T-cell (primary cell): ENCODE measurements at regions not wholly inside any gene's neighbourhood (a gene's known extent, or its start where the extent isn't known, plus 50 kb on each side); places are given as distances from the start of the nearest gene placed in this dataset.
A peak's percentile ranks its signal among the peaks of the same experiment; 100 is the strongest.

ENCODE experiments used
- ATAC-seq, 4 experiments: fragments of 200-7000 bp in 3 of 4; fragments of 150-1000 bp in 1 of 4; cut with Tn5 transposase; replicated peaks in 1 of 4; 1 replicate in 3 of 4; 2 replicates in 1 of 4; pipeline ENCODE4 v1.10.0; 2021; ENCODE audit warnings: moderate library complexity in 3 of 4, mild to moderate bottlenecking in 2 of 4, moderate number of reproducible peaks in 1 of 4
- CTCF ChIA-PET, 2 donors: fragments of 300-600 bp; sonication (Branson Sonifier 250); formaldehyde crosslinking; loops; one replicate each; lab custom pipeline; 2022; ENCODE audit warnings: antibody characterized with exemption in 2 of 2; lab: Charles Lee
- POLR2A ChIA-PET, 2 donors: fragments of 300-600 bp; sonication (Branson Sonifier 250); formaldehyde crosslinking; loops; one replicate each; lab custom pipeline; 2022; ENCODE audit warnings: antibody characterized with exemption in 2 of 2; lab: Charles Lee
- DNase-seq, 35 experiments: peaks; one replicate each; pipeline versions ENCODE4 v3.0.0 to v3.0.0-alpha.2; 2013 to 2023
- H3K27ac ChIP-seq: one replicate; pipeline ENCODE4 v1.5.1; 2013; ENCODE audit warnings: low read length
- H3K27me3 ChIP-seq, 2 experiments: replicated peaks in 1 of 2; 1 replicate in 1 of 2; 2 replicates in 1 of 2; pipeline versions ENCODE4 v1.6.1 to v1.7.0; 2013; ENCODE audit warnings: low read length in 1 of 2, mixed read lengths in 1 of 2; ENCODE audit not compliant: control insufficient read depth in 2 of 2, insufficient read depth in 2 of 2; ENCODE audit errors: extremely low read depth in 1 of 2
- H3K36me3 ChIP-seq, 2 donors: 1 replicate in 1 of 2; 2 replicates in 1 of 2; pipeline versions ENCODE4 v1.6.1 to v1.7.0; 2013; ENCODE audit warnings: low read length in 1 of 2; ENCODE audit not compliant: control insufficient read depth in 2 of 2, insufficient read depth in 1 of 2; ENCODE audit errors: extremely low read depth in 1 of 2
- H3K4me1 ChIP-seq, 2 experiments: 1 replicate in 1 of 2; 2 replicates in 1 of 2; pipeline versions ENCODE4 v1.6.1 to v1.7.0; 2013; ENCODE audit warnings: low read length in 2 of 2, mixed read lengths in 1 of 2; ENCODE audit not compliant: insufficient read depth in 2 of 2, control insufficient read depth in 1 of 2; ENCODE audit errors: extremely low read depth in 1 of 2
- H3K4me3 ChIP-seq, 2 donors: 1 replicate in 1 of 2; 2 replicates in 1 of 2; pipeline versions ENCODE4 v1.5.1 to v1.7.0; 2013; ENCODE audit warnings: mild to moderate bottlenecking in 2 of 2, low read length in 1 of 2, moderate library complexity in 1 of 2; ENCODE audit not compliant: control insufficient read depth in 1 of 2; ENCODE audit errors: extremely low read depth in 1 of 2
- H3K9me3 ChIP-seq: 2 replicates; pipeline ENCODE4 v1.7.0; 2013
- H3K27ac Mint-ChIP-seq, 2 donors: one replicate each; pipeline ENCODE4 v1.8.0; 2020 to 2021; ENCODE audit warnings: mild to moderate bottlenecking in 2 of 2, mixed read lengths in 2 of 2
- H3K27me3 Mint-ChIP-seq, 2 donors: one replicate each; pipeline ENCODE4 v1.8.0; 2021 to 2022; ENCODE audit warnings: mixed read lengths in 2 of 2
- H3K36me3 Mint-ChIP-seq: one replicate; pipeline ENCODE4 v1.8.0; 2021; ENCODE audit warnings: mixed read lengths
- H3K4me1 Mint-ChIP-seq, 3 donors: one replicate each; pipeline ENCODE4 v1.8.0; 2020 to 2022; ENCODE audit warnings: mixed read lengths in 3 of 3, mild to moderate bottlenecking in 1 of 3
- H3K4me3 Mint-ChIP-seq, 3 donors: one replicate each; pipeline ENCODE4 v1.8.0; 2020 to 2022; ENCODE audit warnings: mild to moderate bottlenecking in 3 of 3, mixed read lengths in 3 of 3, moderate library complexity in 3 of 3
- H3K9me3 Mint-ChIP-seq, 3 donors: one replicate each; pipeline ENCODE4 v1.8.0; 2020 to 2022; ENCODE audit warnings: mixed read lengths in 3 of 3
- WGBS: methylation state at CpG from one replicate; pipeline ENCODE4 v1.1.5; 2013; ENCODE audit warnings: missing lambda C conversion rate; ENCODE audit not compliant: insufficient coverage; 5-methylcytosine and 5-hydroxymethylcytosine counted together

- ChIA-PET POLR2A (no interaction called here), CTCF (no interaction called here)
- H3K4me3 ChIP-seq: no peak overlapping the region
- H3K27me3 ChIP-seq: no peaks in the 10 kb centered on the region
- H3K27me3 Mint-ChIP-seq: peaks cover under 1 to 3% of the 10 kb centered on the region in 2 donors
- ATAC-seq (peak in 2 of 4 experiments; percentile 16 to 51), DNase-seq (no peak)
- no peaks in the 10 kb centered on the region for H3K36me3 ChIP-seq
- H3K27ac ChIP-seq: no peak overlapping the region
- WGBS: 27% methylated on average over 5 of the region's 5 CpGs
- H3K9me3 Mint-ChIP-seq: no peaks in the 10 kb centered on the region
- no peaks in the 10 kb centered on the region for H3K36me3 Mint-ChIP-seq
- no peak overlapping the region for H3K4me3 Mint-ChIP-seq
- H3K27ac Mint-ChIP-seq: no peak overlapping the region
- H3K9me3 ChIP-seq: no peaks in the 10 kb centered on the region
- H3K4me1 Mint-ChIP-seq: peaks cover 8 to 16% (median 10%) of the 10 kb centered on the region in 3 donors
- no peaks in the 10 kb centered on the region for H3K4me1 ChIP-seq
These were observed 121.1 kb downstream of the PLEKHG1 start for GRCh38 chr6:150720774-150721233.

GRCh38 chr6:150721418-150722266, 122.0 kb downstream of the PLEKHG1 start:
- ATAC-seq (no peak), DNase-seq (no peak)
- H3K4me1 Mint-ChIP-seq: peaks cover 8 to 16% (median 10%) of the 10 kb centered on the region in 3 donors
- no peaks in the 10 kb centered on the region for H3K27me3 ChIP-seq
- WGBS: 100% methylated on average over 3 of the region's 11 CpGs
- no peak overlapping the region for H3K4me3 ChIP-seq
- H3K4me1 ChIP-seq: no peaks in the 10 kb centered on the region
- H3K27me3 Mint-ChIP-seq: peaks cover 2 to 3% of the 10 kb centered on the region in 2 donors
- no peak overlapping the region for H3K4me3 Mint-ChIP-seq
- POLR2A ChIA-PET: interaction anchor here in 1 of 2 donors (0.6 kb wide), 1 partner anchor 568 kb away, joined by 3 read pairs; no protein-coding TSS in a partner anchor
- H3K9me3 Mint-ChIP-seq: no peaks in the 10 kb centered on the region
- no peak overlapping the region for H3K27ac Mint-ChIP-seq
- no peaks in the 10 kb centered on the region for H3K36me3 ChIP-seq
- CTCF ChIA-PET: no interaction called here
- H3K9me3 ChIP-seq: no peaks in the 10 kb centered on the region
- H3K36me3 Mint-ChIP-seq: no peaks in the 10 kb centered on the region
- no peak overlapping the region for H3K27ac ChIP-seq

GRCh38 chr6:150722614-150723344, 123.1 kb downstream of the PLEKHG1 start:
- Histone ChIP-seq H3K4me1 (no peaks in the 10 kb centered on the region), H3K9me3 (no peaks in the 10 kb centered on the region), H3K36me3 (no peaks in the 10 kb centered on the region), H3K4me3 (no peak overlapping the region), H3K27ac (no peak overlapping the region), H3K27me3 (no peaks in the 10 kb centered on the region)
- no peaks in the 10 kb centered on the region for H3K9me3 Mint-ChIP-seq
- POLR2A ChIA-PET: interaction anchor here in 1 of 2 donors (0.5 kb wide), 1 partner anchor 11 kb away, joined by 3 read pairs; no protein-coding TSS in a partner anchor
- peaks cover 8 to 16% (median 10%) of the 10 kb centered on the region in 3 donors for H3K4me1 Mint-ChIP-seq
- no peaks in the 10 kb centered on the region for H3K36me3 Mint-ChIP-seq
- H3K4me3 Mint-ChIP-seq: no peak overlapping the region
- DNase-seq (no peak), ATAC-seq (no peak)
- no peak overlapping the region for H3K27ac Mint-ChIP-seq
- H3K27me3 Mint-ChIP-seq: peaks cover 2 to 3% of the 10 kb centered on the region in 2 donors
- WGBS: 100% methylated on average over 1 of the region's 9 CpGs
- CTCF ChIA-PET: no interaction called here

GRCh38 chr6:150723345-150723658, 123.6 kb downstream of the PLEKHG1 start:
- no peaks in the 10 kb centered on the region for H3K36me3 ChIP-seq
- H3K36me3 Mint-ChIP-seq: no peaks in the 10 kb centered on the region
- DNase-seq: no peak
- ChIA-PET POLR2A (interaction anchor here in 1 of 2 donors (0.5 kb wide), 1 partner anchor 12 kb away, joined by 3 read pairs; no protein-coding TSS in a partner anchor), CTCF (no interaction called here)
- H3K9me3 Mint-ChIP-seq: no peaks in the 10 kb centered on the region
- no peak overlapping the region for H3K4me3 Mint-ChIP-seq
- peaks cover 2 to 3% of the 10 kb centered on the region in 2 donors for H3K27me3 Mint-ChIP-seq
- peaks cover 8 to 16% (median 10%) of the 10 kb centered on the region in 3 donors for H3K4me1 Mint-ChIP-seq
- H3K27ac Mint-ChIP-seq: no peak overlapping the region
- H3K9me3 ChIP-seq: no peaks in the 10 kb centered on the region
- H3K4me1 ChIP-seq: no peaks in the 10 kb centered on the region
- H3K27ac ChIP-seq: no peak overlapping the region
- no peaks in the 10 kb centered on the region for H3K27me3 ChIP-seq
- ATAC-seq: no peak
- no peak overlapping the region for H3K4me3 ChIP-seq

GRCh38 chr6:150723857-150724256, 124.2 kb downstream of the PLEKHG1 start:
- Histone ChIP-seq H3K27me3 (no peaks in the 10 kb centered on the region), H3K4me3 (no peak overlapping the region), H3K27ac (no peak overlapping the region), H3K4me1 (no peaks in the 10 kb centered on the region), H3K36me3 (no peaks in the 10 kb centered on the region), H3K9me3 (no peaks in the 10 kb centered on the region)
- DNase-seq: no peak
- Mint-ChIP-seq H3K27me3 (peaks cover 2 to 3% of the 10 kb centered on the region in 2 donors), H3K4me1 (peaks cover 8 to 16% (median 10%) of the 10 kb centered on the region in 3 donors), H3K4me3 (no peak overlapping the region), H3K9me3 (no peaks in the 10 kb centered on the region), H3K27ac (no peak overlapping the region), H3K36me3 (no peaks in the 10 kb centered on the region)
- WGBS: 66% methylated on average over 2 of the region's 2 CpGs
- CTCF ChIA-PET: no interaction called here
- no peak for ATAC-seq
- POLR2A ChIA-PET: no interaction called here

GRCh38 chr6:150725795-150726194, 126.1 kb downstream of the PLEKHG1 start:
- DNase-seq: no peak
- Histone ChIP-seq H3K4me3 (no peak overlapping the region), H3K27ac (no peak overlapping the region), H3K36me3 (no peaks in the 10 kb centered on the region), H3K4me1 (no peaks in the 10 kb centered on the region), H3K27me3 (no peaks in the 10 kb centered on the region), H3K9me3 (no peaks in the 10 kb centered on the region)
- Mint-ChIP-seq H3K4me1 (peaks cover 4 to 9% (median 6%) of the 10 kb centered on the region in 3 donors), H3K36me3 (no peaks in the 10 kb centered on the region), H3K9me3 (no peaks in the 10 kb centered on the region), H3K27me3 (peaks cover 2 to 3% of the 10 kb centered on the region in 2 donors), H3K27ac (no peak overlapping the region), H3K4me3 (no peak overlapping the region)
- POLR2A ChIA-PET: interaction anchor here in 1 of 2 donors (0.6 kb wide), 1 partner anchor 1249 kb away, joined by 3 read pairs; no protein-coding TSS in a partner anchor
- ATAC-seq: no peak
- WGBS: no CpG with 5 or more reads among the region's 1 CpG
- CTCF ChIA-PET: no interaction called here
